ENCODE measurements at regions not wholly inside any gene's neighbourhood (a gene's known extent, or its start where the extent isn't known, plus 50 kb on each side); places are given as distances from the start of the nearest gene placed in this dataset.

DNA sequence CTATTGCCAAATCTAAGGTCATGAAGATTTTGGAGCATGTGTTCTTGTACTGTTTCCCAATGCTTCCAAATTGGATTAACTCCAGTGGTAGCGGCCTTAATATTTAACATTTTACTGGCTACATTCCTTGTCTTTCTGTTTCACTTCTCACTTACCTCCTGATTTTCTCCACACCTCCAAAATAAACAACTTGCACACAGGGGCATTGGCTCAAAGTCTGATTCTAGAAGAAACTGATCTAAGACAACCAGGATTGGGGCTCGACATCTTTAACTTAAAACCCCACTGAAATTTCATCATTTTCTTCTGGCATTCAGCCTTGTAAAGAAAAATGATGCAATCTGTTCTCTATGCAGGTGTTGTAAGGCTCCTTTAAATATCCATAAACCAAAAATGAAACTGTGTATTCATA, 557.9 kb upstream of the ID4 start:
- no peak for DNase-seq

DNA sequence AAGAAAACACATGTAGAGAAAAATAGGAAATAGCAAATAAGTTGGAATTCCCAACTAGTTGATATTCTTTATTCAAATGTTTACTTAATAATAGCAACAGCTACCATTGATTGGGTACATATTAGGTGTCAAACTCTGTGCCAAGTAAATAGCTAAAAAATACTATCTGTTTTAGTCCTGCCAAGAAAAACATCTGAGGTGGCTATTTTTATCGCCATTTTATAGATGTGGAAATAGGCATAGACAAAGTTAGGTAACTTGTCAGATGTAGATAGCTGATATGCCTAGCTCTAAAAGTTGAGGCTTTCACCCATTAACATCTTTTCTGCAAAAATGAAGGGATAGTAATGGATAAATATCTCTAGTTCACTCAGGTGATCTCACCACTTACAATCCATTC, 549.2 kb upstream of the ID4 start:
- no peak for DNase-seq

GRCh38 chr6:19289457-19289856, 547.7 kb upstream of the ID4 start:
- no peak for DNase-seq

DNA sequence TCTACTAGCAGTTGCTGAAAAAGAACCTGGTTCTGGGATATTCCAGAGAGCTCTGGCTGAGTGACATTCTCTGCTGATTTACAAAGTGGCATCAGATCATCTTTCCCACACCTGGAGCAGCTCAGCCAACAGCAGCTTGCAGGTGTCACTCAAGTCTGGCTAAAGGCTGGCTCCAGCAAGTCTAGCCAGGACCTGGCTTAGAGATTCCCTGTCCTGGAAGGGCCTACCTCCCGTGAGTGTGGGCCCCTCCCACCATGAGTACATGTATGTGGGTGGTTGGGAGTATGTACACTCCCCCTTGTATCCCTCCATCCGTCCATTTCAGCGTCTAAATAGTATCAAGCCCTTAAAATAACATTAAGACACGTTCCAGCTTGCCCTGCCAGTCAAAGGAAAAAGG, 539.3 kb upstream of the ID4 start:
- DNase-seq, result no peak

DNA sequence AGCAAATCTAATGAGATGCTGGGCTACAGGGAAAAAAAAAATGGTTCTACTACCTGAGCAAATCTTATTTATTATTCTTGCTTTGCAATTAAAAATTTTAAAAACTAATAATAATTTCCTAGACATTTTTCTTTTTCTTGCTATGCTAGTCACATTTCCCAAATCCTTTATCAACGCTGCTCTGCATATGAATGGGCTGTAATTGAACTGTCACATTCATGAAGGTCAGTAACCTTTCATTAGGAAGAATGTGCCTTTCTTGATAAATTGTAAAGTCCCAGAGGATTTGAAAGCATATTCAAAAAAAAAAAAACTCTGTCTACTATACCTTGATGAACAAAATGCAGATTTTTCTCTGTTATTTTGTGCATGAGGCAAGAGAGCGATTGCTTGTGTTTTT, 538.7 kb upstream of the ID4 start:
- DNase-seq, result no peak

GRCh38 chr6:19299129-19299528, 538.0 kb upstream of the ID4 start:
- no peak for DNase-seq

GRCh38 chr6:19301980-19302379, 535.2 kb upstream of the ID4 start:
- DNase-seq, result no peak

GRCh38 chr6:19303383-19303782, 533.8 kb upstream of the ID4 start:
- DNase-seq, result no peak

- DNase-seq, result no peak
Observed at GRCh38 chr6:19309661-19310060, 527.5 kb upstream of the ID4 start.

GRCh38 chr6:19311786-19312185, 525.4 kb upstream of the ID4 start:
- no peak for DNase-seq

DNA sequence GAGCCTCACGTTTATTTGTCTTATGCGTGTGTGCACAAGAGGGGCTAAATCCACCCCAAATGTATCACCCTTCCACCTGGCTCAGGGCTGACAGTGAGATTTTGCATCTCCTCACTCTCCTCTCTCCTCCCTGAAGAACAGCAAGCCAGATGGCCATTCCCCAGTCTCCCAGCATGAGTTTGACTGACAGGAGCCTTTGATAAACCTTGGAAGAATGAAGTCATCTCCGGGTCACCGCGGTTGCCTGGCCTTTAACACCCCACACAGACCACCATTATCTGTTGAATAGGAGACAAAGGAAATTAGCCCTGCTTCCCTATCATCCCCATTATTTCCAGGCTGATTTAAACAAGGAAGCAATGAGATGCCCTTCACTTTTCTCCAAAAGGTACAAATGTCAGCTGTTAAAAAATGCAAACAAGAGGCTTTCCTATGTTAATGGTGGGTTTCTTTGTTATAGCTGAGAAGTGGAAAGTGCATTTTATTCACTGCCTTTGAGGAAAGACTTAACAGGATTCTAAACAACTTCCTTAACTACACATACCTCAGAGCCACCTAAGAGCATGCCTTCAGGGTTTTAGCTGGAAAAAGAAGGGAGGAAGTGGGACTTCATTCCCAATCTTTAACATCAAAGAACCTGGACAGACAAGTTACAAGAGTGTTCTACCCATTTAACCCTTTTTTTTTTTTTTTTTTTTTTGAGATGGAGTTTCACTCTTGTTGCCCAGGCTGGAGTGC, 524.8 kb upstream of the ID4 start:
- DNase-seq, result no peak

DNA sequence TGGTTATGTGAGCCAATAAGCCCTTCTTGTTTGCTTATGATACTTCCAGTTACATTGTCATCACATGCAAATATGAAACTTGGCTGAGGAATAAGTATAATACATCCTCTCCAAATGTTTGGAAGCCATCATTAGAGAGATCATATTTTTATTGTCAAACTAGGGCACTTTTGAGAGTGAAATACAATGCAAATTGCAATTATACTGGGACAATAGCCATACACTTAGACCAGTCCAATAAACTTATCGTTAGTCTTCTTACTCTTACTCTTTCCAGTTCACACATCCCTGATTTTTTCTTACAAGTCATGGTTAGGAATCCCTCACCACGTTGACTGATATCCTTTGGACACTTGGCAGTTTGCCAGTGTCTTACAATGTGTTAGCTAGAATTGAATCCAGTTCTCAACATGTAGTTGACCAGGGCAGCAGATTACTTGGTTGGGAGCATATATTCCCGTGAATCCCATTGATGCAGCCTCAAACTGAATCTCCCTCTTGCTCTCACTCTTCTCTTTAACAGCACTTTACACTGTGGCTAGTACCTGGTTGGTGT, 519.7 kb upstream of the ID4 start:
- DNase-seq, result no peak

DNA sequence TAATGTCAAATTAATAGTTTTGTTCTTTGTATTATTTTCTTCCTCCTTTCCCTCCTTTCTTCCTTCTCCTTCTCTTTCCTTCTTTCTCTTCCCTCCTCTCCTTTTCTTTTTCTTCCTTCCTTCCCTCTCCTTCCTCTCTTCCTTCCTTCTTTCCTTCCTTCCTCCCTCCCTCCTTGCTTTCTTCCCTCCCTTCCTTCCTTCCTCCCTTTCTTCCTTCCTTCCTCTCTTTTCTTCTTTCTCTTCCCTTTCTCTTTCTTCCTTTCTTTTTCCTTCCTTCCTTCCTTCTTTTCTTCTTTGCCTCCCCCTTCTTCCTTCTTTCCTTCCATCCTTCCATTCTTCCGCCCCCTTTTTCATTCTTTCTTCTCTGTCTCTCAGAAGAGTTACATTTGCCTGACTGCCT, 518.2 kb upstream of the ID4 start:
- DNase-seq, result no peak

- no peak for DNase-seq
Observed at GRCh38 chr6:19320111-19320581, 517.0 kb upstream of the ID4 start.

DNA sequence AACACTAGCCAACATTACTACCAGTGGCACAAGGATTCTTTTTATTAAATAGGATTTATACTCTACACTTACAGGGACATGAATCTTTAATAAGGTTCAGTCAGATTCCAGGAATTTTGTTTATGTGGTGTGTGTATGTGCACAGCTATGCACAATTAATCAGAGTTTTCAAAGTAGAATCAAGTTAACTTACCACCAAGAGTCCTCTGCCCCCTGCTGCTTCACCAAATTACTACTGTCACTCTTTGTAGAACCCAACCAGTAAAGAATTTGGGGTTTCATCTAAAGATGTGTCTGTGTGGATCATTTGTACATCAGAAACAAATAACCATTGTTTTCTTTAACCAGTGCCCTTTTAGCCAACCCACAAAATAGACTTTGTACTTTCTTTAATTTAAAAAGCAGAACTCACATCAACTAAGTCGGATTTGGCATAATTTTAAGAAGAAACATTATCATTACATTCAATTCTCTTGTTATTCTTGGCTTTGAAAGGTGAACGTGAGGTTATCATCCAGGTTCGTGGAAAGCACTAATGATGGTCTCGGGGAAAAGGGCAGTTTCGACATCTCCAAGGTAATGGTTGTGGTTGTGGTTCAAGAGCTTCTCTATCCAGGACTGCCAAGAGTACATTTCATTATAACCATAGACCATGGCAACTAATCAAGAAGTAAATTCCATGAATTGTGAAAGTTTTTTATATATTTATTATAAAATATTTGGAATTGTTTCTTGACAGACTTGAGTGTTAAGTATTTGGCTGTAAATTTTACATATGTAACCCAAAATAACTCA, 514.3 kb upstream of the ID4 start:
- no peak for DNase-seq

DNA sequence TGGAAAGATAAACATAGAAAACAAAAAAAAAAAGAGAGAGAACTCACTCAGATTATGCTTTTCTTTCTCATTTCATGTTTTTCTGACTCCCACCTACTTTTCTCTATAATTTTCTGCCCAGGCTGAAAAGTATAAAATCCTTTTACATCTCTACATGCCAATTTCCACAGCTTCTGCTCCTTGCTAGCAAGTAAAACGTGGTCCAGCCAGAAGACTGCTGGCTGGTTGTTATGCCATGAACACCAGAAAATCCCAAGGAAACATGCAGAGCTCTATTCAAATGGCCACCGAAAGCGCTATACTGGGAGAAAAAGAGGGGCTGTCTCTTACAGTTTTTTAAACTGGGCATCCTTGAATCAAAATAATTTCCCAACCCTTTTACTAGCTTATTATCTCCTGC, 512.8 kb upstream of the ID4 start:
- DNase-seq, result no peak

DNA sequence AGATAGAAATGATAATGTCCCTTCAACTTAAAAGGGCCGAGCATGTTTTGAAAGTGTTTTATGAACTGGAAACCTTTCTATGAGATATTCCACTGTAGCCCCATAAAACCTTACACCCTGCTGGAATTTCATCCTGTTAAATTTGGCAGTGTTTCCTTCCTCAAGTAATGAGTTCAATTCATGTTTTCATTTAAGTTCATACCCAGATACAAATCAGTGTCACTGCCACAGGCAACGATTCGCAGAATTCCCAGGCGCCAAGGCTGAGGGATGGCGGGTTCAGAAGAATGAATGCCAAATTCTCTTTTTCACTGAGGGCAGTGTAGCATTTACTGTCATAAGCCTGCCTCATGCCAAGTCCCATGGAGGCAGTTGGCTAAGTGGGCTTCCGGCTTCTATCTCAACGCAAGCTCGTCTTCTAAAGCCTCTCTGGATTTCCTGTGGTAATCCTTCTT, 511.8 kb upstream of the ID4 start:
- no peak for DNase-seq

DNA sequence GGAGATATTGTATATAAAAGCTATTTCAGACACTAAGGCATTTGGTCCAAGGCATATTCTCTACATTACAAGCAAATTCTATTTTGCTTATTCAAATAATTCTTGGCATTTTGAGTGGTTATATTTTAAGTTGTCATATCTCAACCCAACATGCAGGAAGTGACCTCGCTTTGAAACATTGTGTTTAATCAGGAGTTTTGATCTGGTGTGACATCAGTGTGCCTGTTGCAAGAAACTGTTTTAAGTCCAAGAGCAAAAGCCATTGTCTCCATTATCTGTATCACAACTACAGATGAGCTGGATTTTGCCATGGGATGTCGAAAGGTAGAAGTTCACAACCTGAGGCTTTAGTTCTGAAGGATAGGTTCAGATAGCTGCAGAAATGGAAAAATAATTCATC, 509.9 kb upstream of the ID4 start:
- DNase-seq, result no peak

DNA sequence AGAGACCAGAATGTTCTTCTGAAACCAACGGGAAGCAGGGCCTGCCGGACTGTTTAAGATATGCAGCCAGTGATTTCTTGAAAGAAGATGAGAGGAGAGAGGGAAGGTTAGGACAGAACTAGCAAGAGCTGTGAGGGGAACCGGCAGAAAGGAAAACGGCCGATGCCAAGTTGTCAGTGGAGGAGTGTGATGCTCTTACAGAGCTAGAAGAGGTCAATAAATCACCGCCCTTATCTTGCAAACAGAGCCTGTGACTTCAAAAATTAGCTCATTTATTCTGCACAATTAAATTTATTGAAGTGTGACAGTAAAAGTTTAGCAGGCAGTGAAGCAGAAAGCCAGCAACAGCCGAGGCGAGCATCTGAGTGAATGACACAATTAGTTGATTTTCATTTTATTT, 509.5 kb upstream of the ID4 start:
- DNase-seq, result no peak

DNA sequence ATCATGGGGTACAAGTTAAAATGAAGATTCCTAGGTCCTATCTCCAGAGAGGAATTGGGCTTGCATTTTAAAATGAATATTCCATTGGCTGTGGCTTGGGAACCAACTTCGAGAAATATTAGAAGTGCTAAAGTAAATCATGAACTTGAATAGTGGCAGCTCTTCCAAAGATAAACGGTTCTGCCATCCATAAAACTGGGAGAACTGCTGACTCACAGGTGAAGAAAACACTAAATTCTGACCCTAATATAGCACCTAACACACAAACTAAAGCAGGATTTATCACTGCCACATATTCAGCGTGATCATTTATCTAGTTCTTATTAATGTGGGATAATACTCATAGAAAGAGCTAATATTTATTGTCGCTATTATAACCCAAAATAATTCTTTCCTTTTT, 508.1 kb upstream of the ID4 start:
- no peak for DNase-seq

GRCh38 chr6:19331089-19331488, 506.1 kb upstream of the ID4 start:
- no peak for DNase-seq

- DNase-seq, result no peak
Observed at GRCh38 chr6:19332806-19333460, 504.2 kb upstream of the ID4 start.

DNA sequence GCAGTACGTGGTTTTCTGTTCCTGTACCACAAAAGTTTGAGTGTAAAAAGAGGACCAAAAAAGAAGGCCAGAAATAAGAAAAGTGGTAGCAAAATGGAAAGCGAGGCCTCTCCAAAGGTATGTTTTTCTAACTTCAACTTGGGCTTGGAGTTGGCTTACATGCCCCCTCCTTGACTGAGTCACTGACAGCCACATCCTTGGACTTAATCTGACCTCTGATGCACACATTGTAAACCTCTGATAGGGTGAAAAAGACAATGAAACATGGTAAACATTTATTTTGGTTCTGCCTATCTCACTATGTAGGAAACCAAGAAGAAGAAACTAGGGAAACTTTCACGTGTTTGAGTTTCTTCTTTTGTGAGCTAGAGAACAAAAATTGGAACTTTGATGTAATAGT, 503.2 kb upstream of the ID4 start:
- no peak for DNase-seq

- no peak for DNase-seq
Observed at GRCh38 chr6:19336579-19336978, 500.6 kb upstream of the ID4 start.
